HL-60/S4 treated with retinoic acid at 250 ng/mL for 4 days and 3 days (cell line): ENCODE measurements at regions not wholly inside any gene's neighbourhood (a gene's known extent, or its start where the extent isn't known, plus 50 kb on each side); places are given as distances from the start of the nearest gene placed in this dataset.

Experiments used
- in situ Hi-C: fragments of 300-500 bp; cut with MboI; formaldehyde crosslinking; loops from 2 replicates; pipeline ENCODE4 v1.7.0; 2022; ENCODE audit warnings: low sequenced_read_pairs

DNA sequence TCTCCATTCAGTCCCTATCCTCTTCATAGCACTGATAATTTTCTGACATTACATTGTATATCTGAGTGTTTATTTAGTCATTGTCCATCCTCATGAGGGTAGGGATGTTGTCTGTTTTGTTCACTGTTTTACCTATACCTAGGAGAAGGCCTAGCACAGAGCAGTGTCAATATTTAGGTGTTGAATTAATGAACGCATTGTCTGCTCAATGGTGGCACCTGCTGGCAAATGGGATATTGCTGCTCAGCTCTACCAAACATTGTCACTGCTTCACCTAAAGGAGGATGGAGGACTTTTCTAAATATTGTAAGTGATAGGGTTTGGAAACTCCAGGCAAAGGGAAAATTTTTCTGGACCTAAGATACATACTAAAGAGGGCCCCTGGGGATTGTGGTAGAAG, 243.9 kb downstream of the RRAGC start:
- in situ Hi-C loops = no loop called here

DNA sequence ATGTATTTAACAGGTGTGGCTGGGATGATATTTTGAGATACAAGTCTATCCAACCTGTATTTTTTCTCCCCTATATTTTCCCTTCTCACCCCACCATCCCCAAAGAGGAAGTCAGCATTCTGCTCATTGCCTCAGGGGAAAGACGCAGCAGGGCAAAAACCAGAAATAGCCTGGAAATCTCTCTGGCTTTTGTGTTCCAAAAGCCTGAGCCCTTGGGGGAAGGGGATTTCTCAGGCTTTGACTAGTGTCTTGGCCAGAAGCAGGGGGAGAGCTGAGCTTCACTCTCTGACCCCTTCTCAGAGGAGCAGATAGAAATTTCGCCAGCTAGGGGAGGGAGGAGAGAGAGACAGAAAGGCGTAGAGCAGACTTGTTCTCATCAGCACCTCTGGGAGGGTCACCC, 244.7 kb downstream of the RRAGC start:
- in situ Hi-C loops = no loop called here

DNA sequence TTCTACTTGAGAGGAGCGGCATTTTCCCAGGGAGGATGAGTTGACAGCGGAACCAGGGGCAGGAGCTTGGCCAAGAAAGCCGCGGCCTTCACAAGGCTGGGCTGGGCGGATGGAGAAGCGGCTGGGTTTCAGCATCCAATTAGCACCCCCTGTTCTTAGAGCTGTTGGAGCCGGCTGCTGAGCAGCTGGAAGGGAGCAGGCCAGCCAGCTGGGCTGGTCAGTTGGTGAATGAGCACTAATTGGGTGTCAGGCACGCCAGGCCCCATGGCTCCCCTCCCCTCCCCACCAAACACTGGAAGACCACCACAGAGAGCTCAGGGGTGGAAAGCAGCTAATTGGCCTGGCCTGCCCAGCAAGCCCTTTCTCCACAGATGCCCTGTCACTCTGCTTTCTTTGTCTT, 245.6 kb downstream of the RRAGC start:
- in situ Hi-C loops = no loop called here

DNA sequence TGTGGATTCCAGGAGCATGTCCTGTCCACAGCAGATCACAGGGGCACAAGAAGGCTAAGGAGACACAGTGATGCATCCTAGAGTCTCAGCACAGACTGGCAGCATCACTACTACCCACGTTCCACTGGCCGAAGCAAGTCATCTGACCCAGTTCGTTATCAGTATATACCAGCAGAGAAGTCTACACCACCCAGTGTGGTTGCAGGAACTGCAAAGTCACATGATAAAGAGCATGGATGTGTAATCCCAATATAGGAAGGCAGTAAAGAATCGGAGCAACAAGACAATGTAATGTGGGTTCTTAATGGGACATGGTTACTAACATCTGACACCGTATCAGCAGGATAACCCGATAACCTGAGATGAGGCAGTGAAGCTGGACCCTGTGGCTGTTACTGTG, 246.6 kb downstream of the RRAGC start:
- in situ Hi-C loops = no loop called here

DNA sequence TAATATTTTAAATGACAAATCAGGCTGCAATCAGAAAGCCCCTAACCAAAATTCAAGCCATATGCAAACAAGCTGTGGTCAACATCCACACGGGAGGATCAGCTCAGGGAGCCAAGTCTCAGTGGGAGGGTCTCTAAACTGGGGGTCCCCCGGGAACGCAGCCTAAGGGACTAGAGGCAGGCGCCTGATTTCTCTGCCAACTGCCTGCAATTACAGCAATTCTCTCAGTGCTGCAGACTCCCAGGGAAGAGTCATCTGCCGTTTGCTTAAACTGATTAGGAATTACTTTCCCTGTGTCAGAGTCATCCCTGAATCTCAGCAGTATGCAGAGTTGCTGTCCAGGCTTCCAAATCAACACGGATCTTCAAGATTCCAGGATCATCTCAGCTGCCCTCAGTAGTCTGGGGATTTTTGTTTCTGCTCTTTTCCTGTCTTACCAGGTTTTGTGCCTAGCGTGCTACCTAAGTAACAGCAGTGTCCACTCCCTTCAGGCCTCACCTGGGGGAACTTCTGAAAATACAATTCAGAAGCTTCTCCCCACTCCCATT, 247.8 kb downstream of the RRAGC start:
- in situ Hi-C loops = no loop called here

DNA sequence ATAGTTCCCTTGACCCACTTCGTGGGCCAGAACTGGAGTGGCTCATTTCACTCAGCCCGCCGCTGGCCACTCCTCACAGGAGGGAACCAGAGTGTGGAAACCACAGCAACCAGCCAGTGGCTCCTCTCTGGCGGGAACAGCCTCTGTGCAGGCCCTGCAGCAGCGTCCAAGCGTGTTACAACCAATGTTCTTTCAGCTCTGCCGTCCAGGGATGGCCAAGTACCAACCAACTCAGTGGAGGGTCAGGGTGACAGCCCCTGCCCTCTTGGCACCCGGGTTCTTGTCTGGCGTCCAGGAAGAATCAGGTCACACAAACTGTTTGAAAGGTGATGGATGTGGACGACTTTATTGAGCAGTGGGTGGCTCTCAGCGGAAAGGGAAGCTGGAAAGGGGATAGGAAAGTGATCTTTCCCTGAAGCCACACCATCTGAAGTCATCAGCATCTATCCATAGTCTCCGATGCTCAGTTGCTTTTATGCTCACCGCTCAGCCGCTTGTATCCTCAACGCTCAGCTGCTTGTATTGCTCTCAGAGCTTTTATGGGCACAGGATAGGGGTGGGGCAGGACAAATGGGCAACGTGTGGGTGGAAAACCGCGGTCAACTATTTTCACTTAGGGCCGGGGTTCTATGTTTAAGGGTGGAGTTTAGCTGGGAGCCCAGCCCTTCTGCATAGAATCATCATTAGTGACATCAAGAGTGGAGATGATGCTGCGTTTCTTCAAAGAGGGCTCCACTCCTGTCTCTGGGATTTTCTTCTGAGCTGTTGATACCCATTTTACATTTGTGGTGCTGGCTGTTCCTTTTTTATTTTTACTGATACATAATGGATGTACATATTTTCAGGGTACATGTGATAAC, 250.2 kb downstream of the RRAGC start:
- in situ Hi-C loops = no loop called here

DNA sequence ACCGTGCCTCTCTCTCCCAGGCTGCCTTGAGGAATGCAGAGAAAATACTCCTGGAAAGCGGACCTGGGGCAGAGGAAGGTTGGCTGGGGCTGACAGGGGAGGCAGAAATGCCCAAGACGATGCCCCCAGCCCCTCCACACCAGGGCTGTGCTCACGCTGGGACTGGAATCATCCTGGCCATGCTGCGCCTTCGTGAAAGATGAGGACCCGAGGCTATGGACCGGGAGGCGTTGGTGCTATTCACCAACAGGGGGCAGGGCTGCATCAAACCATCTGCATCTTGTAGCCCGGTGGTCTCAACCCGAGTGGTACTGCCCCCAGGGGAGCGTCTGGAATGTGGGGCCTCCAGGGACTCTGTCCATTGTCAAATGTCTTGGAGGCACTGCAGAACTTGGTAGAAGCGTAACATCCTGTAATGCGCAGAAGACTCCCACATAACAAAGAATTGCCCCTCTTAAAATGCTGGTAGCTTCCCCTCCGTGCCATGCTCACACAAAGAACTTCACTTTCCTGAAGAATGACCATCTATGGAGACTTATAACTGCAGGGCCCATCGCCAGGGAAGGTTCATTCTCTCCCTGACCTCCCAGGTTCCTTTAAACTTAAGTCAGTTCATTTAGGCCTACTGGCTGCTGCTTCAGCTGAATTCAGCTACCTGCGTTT, 251.2 kb downstream of the RRAGC start:
- in situ Hi-C loops = no loop called here

DNA sequence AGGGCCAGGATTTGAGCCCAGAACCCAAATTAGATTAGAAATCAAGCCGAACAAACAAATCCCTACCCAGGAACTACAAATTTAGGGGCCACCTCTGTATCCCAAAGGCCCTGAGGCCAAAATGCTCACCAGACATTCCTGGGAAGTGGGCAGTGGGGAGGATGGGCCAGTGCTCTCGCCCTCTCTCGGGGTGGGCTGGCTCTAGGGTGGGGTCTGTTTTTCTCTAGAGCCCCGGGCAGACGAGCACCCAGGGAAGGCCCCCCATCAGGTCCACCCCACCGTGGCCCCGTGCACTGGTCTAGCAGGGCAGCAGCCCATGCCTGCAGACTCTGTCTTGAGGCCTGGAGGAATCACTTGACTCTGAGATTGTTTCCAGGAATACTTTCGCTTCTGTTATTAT, 252.0 kb downstream of the RRAGC start:
- in situ Hi-C loops = no loop called here

DNA sequence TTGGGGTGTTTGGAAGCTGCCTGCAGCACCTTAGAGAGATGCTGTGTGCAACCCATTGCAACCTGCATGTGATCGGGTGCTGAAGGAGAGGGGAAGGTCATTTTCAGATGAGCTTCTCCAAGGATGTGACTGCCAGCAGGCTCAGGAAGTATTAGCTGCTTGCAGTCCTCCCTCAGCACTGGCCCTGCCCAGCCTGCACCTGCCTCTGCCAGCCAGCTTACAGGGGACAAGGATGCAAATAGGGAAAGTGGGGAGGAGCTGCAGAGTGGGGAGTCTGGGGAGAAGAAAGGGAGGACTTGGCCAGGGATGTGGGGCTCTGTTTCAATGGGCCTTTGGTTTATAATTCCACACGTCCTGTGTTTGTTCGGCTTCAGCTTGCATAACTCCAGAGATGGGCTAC, 254.5 kb downstream of the RRAGC start:
- in situ Hi-C loops = no loop called here

DNA sequence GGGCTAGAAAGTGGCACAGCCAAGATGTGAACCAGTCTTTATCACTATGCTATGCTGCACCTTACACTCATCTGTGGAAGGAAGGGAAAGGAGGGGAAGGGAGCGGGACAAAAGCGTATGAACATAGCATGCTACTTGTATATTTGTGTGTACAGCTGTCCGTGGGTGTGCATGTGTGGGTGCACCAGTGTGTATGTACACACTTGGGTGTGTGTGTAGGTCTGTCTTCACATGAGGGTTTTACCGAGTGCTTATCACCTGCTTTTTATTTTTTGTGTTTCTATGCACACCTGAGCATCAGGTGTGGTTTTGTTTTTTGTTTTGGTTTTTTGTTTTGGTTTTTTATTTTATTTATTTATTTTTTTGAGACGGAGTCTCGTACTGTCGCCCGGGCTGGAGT, 255.7 kb downstream of the RRAGC start:
- in situ Hi-C loops = no loop called here

DNA sequence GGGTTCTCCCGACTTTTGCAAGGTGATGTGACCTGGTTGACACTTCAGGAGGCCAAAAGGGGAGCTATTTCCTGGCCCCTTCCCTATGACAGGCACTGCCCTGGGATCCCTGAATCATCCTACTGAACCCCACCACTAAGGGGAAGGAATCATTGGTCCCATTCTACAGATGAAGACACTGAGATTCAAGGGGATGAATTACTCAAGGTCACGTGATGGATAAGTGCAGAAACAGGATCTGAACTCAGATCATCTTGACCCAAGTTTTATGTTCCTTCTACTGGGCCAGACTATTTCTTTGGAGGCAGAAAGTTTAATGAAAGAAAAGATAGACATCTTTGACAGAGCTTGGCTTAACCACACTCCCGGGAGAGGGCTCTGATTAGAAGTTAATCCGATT, 258.7 kb downstream of the RRAGC start:
- in situ Hi-C loops = no loop called here

DNA sequence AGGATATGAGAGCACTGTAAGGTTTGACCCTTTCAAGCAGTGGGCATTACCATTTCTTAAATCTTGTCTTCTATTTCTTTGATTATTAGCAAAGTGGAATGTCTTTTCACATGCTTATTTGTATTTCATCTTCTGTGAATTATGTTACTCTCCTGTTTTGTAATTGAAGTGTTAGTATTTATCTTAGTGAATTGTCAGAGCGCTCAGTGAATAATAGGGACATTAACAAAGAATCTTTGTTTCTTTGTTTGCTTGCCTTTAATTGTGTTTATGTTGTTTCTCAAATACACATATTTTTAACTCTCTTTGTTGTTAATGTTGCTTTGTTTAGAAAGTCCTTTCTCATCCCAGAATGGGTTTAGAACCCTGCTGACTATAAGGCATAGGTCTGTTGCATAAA, 259.3 kb downstream of the RRAGC start:
- in situ Hi-C loops = no loop called here

DNA sequence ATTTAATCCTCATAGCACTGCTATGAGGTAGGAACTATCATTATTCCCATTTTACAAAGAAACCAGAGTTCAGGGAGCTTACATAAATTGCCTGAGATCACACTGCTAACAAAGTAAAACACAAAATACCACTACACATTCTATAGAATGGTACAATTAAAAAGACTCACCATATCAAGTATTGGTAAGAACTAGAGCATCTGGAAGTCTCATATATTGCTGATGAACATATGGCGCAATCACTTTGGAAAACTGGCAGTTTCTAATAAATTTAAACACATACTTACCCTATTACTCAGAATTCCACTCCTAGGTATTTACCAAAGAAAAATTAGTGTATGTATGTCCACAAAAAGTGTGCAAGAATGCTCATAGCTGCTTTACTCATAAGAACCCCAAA, 261.5 kb downstream of the RRAGC start:
- in situ Hi-C loops = loop anchor here (25.0 kb wide), 1 partner anchor 561 kb away; the partner anchor contains the start of gene POU3F1

DNA sequence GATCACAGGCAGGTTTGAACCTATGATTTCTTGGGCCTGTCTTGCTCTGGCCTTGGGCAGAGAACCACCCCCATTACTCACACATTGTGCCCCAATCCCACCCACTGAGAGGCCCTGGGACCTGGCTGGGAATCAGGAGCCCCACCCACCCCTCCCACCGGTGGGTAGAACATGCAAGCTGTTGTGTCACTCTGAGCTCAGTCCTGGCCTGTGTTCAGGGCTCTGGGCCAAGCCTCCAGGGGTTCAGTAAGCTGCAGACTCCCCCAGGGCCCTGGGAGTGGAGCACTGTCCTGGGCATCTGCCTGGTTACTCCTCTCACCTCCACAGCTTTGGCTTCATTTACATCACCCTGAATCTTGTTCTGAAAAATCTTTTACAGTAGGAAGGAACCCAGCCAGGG, 270.5 kb downstream of the RRAGC start:
- in situ Hi-C loops = loop anchor here (25.0 kb wide), 1 partner anchor 552 kb away; the partner anchor contains the start of gene POU3F1

DNA sequence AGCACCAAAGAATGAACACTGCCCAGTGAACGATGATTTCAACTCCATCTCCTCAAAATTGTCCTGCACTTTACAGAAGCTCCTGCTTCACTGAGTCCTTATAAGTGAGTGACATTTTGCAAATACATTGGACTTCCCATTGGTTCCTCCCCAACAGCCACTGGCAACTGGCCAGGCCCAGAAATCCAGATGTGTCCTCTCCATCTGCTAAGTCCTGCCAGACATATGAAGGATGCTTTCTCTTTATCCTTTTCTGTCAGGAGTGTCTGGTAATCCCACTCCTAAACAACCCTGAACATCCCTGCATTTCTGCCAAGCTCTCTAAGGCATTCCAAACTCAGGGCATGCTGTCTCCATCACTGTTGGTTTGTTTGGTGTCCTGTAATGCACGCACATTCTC, 271.8 kb downstream of the RRAGC start:
- in situ Hi-C loops = loop anchor here (25.0 kb wide), 1 partner anchor 550 kb away; the partner anchor contains the start of gene POU3F1

DNA sequence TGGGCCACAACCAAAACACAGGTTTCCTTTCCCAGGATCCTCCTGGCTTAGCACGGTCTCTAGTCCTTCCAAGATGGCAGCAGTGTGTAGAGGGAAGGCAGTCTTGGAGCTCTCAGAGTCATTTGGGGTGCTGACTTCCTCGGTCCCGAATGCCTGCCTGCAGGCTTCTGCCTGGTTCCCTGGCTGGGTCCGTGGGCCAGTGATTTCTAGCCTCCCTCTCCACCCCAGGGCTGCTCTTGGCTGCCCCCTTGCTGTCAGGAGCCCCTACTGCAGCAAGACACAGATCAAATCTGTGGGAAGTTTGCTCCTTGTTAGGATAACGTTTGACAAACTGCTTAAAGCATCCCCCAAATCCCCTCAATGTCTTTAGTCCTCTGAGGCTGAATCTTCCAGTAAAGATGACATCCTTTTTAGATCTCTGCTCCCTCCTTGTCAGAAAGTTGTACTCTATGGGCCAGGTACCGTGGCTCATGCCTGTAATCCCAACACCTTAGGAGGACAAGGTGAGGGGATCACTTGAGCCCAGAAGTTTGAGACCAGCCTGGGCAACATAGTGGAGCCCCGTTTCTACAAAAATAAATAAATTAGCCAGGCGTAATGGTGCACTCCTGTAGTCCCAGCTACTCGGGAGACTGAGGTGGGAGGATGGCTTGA, 272.5 kb downstream of the RRAGC start:
- in situ Hi-C loops = loop anchor here (25.0 kb wide), 1 partner anchor 550 kb away; the partner anchor contains the start of gene POU3F1

DNA sequence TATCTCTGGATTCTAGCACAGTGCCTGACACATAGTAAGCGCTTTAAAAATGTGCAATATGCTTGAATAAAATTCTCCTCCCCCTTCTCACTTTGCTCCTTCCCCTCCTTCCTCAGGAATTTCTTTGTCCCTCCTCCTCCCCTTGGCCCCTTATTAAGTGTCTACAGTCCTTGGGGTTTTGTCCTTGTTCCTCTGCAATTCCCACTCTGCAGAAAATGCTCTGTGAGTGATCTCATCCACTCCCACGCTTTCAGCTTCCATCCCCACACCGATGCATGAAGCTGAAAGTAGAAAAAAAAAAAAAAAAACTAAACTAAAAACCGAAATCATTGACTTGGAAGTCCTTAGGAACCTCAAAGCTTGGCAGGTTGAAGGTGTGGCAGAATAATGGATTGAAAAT, 273.6 kb downstream of the RRAGC start:
- in situ Hi-C loops = loop anchor here (25.0 kb wide), 1 partner anchor 549 kb away; the partner anchor contains the start of gene POU3F1

DNA sequence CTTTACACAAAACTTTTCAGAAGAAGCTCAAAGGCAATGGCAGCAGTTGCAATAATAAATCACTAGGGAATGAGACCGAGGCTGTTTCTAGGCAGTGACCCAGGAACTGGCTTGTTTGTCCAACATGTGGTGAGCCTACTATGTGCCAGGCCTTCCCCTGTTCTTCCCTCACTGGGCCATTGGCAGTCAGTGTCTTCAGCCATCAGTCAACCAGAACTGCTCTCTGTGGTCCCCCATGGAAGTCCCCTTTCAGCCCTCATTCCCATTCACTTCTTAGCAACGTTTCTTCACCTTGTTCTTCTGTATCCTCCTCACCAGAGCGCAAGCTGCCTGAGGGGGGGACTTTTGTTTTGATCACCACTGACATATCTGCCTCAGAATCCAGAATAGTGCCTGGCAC, 274.1 kb downstream of the RRAGC start:
- in situ Hi-C loops = loop anchor here (25.0 kb wide), 1 partner anchor 548 kb away; the partner anchor contains the start of gene POU3F1

DNA sequence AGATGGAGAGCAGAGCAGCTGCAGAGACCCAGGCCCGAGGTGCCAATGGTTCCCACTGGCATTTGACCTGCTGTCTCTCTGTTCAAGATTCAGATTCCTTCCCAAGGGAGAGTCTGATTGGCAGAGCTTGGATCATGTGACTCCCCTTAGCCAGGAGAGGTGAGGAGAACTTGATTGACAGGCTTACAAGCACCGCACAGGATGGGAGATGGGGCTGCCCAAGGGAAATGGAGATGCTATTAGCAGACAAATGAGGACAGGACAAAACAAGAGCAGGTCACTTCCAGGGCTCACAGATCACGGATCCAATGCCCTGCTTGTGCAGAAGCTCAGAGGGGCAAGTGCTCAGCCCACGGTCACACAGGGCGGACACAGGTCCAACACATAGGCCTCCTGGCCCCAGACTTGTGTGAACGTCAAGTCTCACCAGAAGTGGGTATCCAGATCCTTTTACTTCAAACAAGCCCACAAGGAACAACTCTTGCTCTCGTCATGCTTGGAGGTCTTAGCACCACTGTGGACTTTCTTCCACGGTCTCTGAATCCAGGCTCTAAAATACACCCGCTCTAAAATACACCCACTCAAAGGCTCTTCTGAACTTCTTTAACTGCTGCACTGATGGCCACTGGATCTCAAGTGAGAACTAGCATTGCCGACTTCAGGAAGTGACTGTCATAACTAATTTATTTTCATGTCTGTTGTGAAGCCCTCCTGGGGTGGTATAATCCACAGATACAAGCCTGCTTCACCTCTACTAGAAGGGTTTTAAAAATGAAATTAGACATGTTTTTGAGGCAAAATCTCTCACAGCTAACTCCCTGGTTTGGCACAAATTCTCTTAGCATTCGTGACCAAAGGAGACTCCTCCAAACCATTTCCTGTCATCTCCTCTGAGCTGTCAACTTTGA, 274.9 kb downstream of the RRAGC start:
- in situ Hi-C loops = loop anchor here (25.0 kb wide), 1 partner anchor 547 kb away; the partner anchor contains the start of gene POU3F1

DNA sequence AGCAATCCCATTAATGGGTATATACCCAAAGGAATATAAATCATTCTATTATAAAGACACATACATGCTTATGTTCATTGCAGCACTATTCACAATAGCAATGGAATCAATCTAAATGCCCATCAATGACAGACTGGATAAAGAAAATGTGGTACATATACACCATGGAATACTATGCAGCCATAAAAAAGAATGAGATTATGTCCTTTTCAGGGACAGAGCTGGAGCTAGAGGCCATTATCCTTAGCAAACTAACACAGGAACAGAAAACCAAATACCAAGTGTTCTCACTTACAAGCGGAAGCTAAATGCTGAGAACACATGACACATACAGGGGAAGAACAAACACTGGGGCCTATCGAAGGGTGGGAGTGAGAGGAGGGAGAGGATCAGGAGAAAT, 276.3 kb downstream of the RRAGC start:
- in situ Hi-C loops = loop anchor here (25.0 kb wide), 1 partner anchor 546 kb away; the partner anchor contains the start of gene POU3F1
